ENCODE measurements at regions not wholly inside any gene's neighbourhood (a gene's known extent, or its start where the extent isn't known, plus 50 kb on each side); places are given as distances from the start of the nearest gene placed in this dataset.

- Mint-ChIP-seq H3K9me3 (ENCODE audit: unreplicated experiment) (no peaks in the 10 kb centered on the region), H3K27me3 (ENCODE audit: low read depth, unreplicated experiment) (peaks cover 17% of the 10 kb centered on the region), H3K36me3 (ENCODE audit: low read depth, unreplicated experiment) (no peaks in the 10 kb centered on the region), H3K4me3 (ENCODE audit: unreplicated experiment) (no peak overlapping the region), H3K27ac (ENCODE audit: unreplicated experiment) (no peak overlapping the region), H3K4me1 (ENCODE audit: low read depth, unreplicated experiment) (no peaks in the 10 kb centered on the region)
- no peaks in the 10 kb centered on the region for H3K9me3 ChIP-seq (ENCODE audit: insufficient read depth, low read depth, low read length)
- H3K79me2 ChIP-seq (ENCODE audit: insufficient read depth, low read length) = no peaks in the 10 kb centered on the region
- H3K27me3 ChIP-seq (ENCODE audit: insufficient read depth, low read length) = no peaks in the 10 kb centered on the region
- no peaks in the 10 kb centered on the region for H3K36me3 ChIP-seq (ENCODE audit: insufficient read depth, low read length)
- no peak for TF ChIP-seq EZH2 (IDR thresholded peaks at IDR 0.05; ENCODE audit: insufficient read depth, low read length)
- TF ChIP-seq, protein P1, sequence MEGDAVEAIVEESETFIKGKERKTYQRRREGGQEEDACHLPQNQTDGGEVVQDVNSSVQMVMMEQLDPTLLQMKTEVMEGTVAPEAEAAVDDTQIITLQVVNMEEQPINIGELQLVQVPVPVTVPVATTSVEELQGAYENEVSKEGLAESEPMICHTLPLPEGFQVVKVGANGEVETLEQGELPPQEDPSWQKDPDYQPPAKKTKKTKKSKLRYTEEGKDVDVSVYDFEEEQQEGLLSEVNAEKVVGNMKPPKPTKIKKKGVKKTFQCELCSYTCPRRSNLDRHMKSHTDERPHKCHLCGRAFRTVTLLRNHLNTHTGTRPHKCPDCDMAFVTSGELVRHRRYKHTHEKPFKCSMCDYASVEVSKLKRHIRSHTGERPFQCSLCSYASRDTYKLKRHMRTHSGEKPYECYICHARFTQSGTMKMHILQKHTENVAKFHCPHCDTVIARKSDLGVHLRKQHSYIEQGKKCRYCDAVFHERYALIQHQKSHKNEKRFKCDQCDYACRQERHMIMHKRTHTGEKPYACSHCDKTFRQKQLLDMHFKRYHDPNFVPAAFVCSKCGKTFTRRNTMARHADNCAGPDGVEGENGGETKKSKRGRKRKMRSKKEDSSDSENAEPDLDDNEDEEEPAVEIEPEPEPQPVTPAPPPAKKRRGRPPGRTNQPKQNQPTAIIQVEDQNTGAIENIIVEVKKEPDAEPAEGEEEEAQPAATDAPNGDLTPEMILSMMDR (IDR thresholded peaks at IDR 0.05; ENCODE audit: insufficient read depth, low read depth, low read length) = no peak
- FAIRE-seq (no peak), DNase-seq (ENCODE audit: low read depth) (no peak)
- no peak overlapping the region for H3K27ac ChIP-seq (ENCODE audit: low read depth, low read length)
- no peak overlapping the region for H3K9ac ChIP-seq (ENCODE audit: low read length)
- no peaks in the 10 kb centered on the region for H4K20me1 ChIP-seq (ENCODE audit: insufficient read depth, low read length)
- H2AFZ ChIP-seq (ENCODE audit: low read depth, low read length) = no peak overlapping the region
- no peak overlapping the region for H3K4me2 ChIP-seq (ENCODE audit: low read length)
- no peaks in the 10 kb centered on the region for H3K4me1 ChIP-seq (ENCODE audit: insufficient read depth, low read length)
- no peak overlapping the region for H3K4me3 ChIP-seq (ENCODE audit: insufficient read depth, low read depth, low read length)
These were observed 220.1 kb downstream of the SREK1 start for GRCh38 chr5:66364186-66364585.

DNA sequence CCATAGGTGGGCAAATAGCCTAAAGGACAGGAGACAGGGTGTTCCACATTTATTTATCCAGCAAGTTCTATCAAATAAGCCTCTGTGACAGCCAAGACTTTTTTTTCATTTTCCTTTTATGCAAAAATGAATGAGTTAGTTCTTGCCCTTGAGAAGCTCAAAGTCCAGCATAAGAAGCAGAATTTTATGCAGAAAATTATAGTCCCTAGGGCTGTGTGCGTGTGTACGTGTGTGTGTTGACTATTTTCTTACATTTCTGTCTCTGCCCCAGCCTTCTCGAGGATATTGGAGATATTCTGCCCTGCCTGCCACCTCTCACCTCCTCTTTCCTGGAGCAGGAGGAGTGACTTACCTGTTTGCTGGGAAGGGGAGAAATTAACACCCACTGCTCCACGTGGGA is 221.9 kb downstream of the SREK1 start:
- Histone ChIP-seq H3K4me3 (ENCODE audit: insufficient read depth, low read depth, low read length) (no peak overlapping the region), H3K36me3 (ENCODE audit: insufficient read depth, low read length) (no peaks in the 10 kb centered on the region), H3K9ac (ENCODE audit: low read length) (no peak overlapping the region), H3K4me2 (ENCODE audit: low read length) (no peak overlapping the region), H3K79me2 (ENCODE audit: insufficient read depth, low read length) (no peaks in the 10 kb centered on the region), H3K4me1 (ENCODE audit: insufficient read depth, low read length) (no peaks in the 10 kb centered on the region), H3K27ac (ENCODE audit: low read depth, low read length) (no peak overlapping the region), H3K9me3 (ENCODE audit: insufficient read depth, low read depth, low read length) (no peaks in the 10 kb centered on the region), H4K20me1 (ENCODE audit: insufficient read depth, low read length) (no peaks in the 10 kb centered on the region), H2AFZ (ENCODE audit: low read depth, low read length) (no peak overlapping the region), H3K27me3 (ENCODE audit: insufficient read depth, low read length) (no peaks in the 10 kb centered on the region)
- H3K27ac Mint-ChIP-seq (ENCODE audit: unreplicated experiment) = no peak overlapping the region
- DNase-seq (ENCODE audit: low read depth) = no peak
- H3K9me3 Mint-ChIP-seq (ENCODE audit: unreplicated experiment) = no peaks in the 10 kb centered on the region
- no peak overlapping the region for H3K4me3 Mint-ChIP-seq (ENCODE audit: unreplicated experiment)
- FAIRE-seq = no peak
- TF ChIP-seq EZH2 (IDR thresholded peaks at IDR 0.05; ENCODE audit: insufficient read depth, low read length) = no peak
- TF ChIP-seq, protein P1 (IDR thresholded peaks at IDR 0.05; ENCODE audit: insufficient read depth, low read depth, low read length) = no peak
- no peaks in the 10 kb centered on the region for H3K4me1 Mint-ChIP-seq (ENCODE audit: low read depth, unreplicated experiment)
- no peaks in the 10 kb centered on the region for H3K36me3 Mint-ChIP-seq (ENCODE audit: low read depth, unreplicated experiment)
- H3K27me3 Mint-ChIP-seq (ENCODE audit: low read depth, unreplicated experiment) = peaks cover 21% of the 10 kb centered on the region

DNA sequence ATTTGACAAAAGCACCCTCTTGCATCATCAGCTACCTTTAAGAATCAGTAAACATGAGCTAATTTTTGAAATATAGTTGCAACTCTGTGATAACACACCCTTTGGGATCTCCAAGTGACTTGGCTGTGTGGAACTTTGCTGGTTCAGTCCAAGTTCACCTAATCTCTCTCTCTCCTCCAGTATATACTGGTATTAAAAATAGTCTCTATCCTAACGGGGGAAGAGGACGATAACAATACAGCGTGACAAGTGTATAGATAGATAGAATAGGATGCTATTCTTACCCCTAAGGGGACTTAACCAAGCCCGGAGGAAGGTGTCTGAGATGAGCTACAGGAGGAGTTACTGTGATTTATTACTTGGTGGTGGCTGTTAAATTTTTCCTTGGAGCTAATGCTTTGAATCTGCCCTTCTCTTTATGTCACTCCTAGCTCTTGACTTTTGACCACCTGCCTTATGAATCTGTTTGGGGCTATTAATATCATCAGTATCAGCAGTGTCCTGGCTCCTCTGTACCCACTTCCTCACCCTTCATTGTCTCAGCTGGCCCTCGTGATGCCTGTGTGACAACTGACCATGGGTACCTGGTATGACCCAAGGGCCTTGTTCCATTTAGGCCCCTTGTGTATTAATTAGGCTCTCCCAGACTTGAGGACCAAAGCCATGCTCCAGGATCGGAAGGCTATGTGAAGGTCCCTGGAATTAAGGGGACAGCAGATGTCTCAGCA is 223.9 kb downstream of the SREK1 start:
- H3K27ac Mint-ChIP-seq (ENCODE audit: unreplicated experiment) = no peak overlapping the region
- no peak overlapping the region for H3K4me2 ChIP-seq (ENCODE audit: low read length)
- H3K36me3 ChIP-seq (ENCODE audit: insufficient read depth, low read length) = no peaks in the 10 kb centered on the region
- H3K36me3 Mint-ChIP-seq (ENCODE audit: low read depth, unreplicated experiment) = no peaks in the 10 kb centered on the region
- H3K4me1 ChIP-seq (ENCODE audit: insufficient read depth, low read length) = no peaks in the 10 kb centered on the region
- DNase-seq (ENCODE audit: low read depth) (no peak), FAIRE-seq (no peak)
- no peaks in the 10 kb centered on the region for H3K79me2 ChIP-seq (ENCODE audit: insufficient read depth, low read length)
- no peak overlapping the region for H2AFZ ChIP-seq (ENCODE audit: low read depth, low read length)
- H3K9me3 Mint-ChIP-seq (ENCODE audit: unreplicated experiment) = no peaks in the 10 kb centered on the region
- no peak overlapping the region for H3K4me3 Mint-ChIP-seq (ENCODE audit: unreplicated experiment)
- no peaks in the 10 kb centered on the region for H3K9me3 ChIP-seq (ENCODE audit: insufficient read depth, low read depth, low read length)
- H3K27ac ChIP-seq (ENCODE audit: low read depth, low read length) = no peak overlapping the region
- no peak overlapping the region for H3K4me3 ChIP-seq (ENCODE audit: insufficient read depth, low read depth, low read length)
- H3K4me1 Mint-ChIP-seq (ENCODE audit: low read depth, unreplicated experiment) = no peaks in the 10 kb centered on the region
- no peak overlapping the region for H3K9ac ChIP-seq (ENCODE audit: low read length)
- peaks cover 18% of the 10 kb centered on the region for H3K27me3 Mint-ChIP-seq (ENCODE audit: low read depth, unreplicated experiment)
- TF ChIP-seq, protein P1 (IDR thresholded peaks at IDR 0.05; ENCODE audit: insufficient read depth, low read depth, low read length) = no peak
- no peak for TF ChIP-seq EZH2 (IDR thresholded peaks at IDR 0.05; ENCODE audit: insufficient read depth, low read length)
- H4K20me1 ChIP-seq (ENCODE audit: insufficient read depth, low read length) = no peaks in the 10 kb centered on the region
- no peaks in the 10 kb centered on the region for H3K27me3 ChIP-seq (ENCODE audit: insufficient read depth, low read length)

All from astrocyte (in vitro differentiated cells and primary cell).